ENCODE measurements at regions not wholly inside any gene's neighbourhood (a gene's known extent, or its start where the extent isn't known, plus 50 kb on each side); places are given as distances from the start of the nearest gene placed in this dataset.

DNA sequence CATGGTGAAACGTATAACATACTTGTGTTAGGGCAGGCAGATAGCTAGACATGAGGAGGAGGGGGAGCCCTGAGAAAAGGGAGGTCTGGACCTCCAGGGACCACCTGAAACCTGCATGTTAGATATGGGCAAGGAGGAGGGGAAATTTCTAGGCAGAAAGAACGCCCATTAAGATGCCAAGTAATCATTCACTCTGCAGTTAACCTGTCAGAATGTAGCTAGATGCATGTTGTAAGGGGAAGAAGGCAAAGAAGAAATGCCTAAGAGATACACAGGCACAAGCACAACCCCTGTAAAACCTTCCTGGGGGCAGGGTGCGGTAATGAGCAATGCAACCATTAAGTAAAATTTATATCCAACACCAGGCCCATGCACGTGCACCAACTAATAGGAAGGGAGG lies 1055.3 kb upstream of the SPRY2 start:
- TF ChIP-seq, protein P1, sequence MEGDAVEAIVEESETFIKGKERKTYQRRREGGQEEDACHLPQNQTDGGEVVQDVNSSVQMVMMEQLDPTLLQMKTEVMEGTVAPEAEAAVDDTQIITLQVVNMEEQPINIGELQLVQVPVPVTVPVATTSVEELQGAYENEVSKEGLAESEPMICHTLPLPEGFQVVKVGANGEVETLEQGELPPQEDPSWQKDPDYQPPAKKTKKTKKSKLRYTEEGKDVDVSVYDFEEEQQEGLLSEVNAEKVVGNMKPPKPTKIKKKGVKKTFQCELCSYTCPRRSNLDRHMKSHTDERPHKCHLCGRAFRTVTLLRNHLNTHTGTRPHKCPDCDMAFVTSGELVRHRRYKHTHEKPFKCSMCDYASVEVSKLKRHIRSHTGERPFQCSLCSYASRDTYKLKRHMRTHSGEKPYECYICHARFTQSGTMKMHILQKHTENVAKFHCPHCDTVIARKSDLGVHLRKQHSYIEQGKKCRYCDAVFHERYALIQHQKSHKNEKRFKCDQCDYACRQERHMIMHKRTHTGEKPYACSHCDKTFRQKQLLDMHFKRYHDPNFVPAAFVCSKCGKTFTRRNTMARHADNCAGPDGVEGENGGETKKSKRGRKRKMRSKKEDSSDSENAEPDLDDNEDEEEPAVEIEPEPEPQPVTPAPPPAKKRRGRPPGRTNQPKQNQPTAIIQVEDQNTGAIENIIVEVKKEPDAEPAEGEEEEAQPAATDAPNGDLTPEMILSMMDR (IDR thresholded peaks at IDR 0.05; ENCODE audit: extremely low read depth, insufficient read depth, missing control alignments): no peak
- DNase-seq (ENCODE audit: low spot score): no peak
- in situ Hi-C loops (cut with MboI; ENCODE audit: low pct_unique_long_range_greater_than_20kb, low sequenced_read_pairs, unreplicated experiment): no loop called here

DNA sequence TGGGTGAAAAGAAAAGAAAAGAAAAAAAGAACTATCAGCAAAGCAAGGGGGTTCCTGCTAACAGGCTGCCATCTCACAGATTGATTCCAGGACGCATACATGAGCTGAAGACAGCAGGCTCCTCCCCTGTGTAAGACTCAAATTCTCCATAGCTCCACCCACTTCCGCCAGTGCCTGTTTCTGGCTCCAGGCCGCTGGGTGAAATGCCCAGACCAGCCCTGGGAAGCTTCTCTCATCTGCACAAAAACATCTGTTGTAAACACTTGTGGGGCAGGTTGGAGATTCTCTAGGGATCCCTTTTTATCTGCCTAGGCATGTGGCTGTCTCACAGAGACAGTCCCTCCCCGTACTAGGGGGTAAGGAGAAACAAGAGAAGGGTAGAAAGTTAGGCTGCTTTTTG lies 1054.4 kb upstream of the SPRY2 start:
- no peak for DNase-seq (ENCODE audit: low spot score)
- in situ Hi-C loops (cut with MboI; ENCODE audit: low pct_unique_long_range_greater_than_20kb, low sequenced_read_pairs, unreplicated experiment): no loop called here
- TF ChIP-seq, protein P1 (IDR thresholded peaks at IDR 0.05; ENCODE audit: extremely low read depth, insufficient read depth, missing control alignments): no peak

DNA sequence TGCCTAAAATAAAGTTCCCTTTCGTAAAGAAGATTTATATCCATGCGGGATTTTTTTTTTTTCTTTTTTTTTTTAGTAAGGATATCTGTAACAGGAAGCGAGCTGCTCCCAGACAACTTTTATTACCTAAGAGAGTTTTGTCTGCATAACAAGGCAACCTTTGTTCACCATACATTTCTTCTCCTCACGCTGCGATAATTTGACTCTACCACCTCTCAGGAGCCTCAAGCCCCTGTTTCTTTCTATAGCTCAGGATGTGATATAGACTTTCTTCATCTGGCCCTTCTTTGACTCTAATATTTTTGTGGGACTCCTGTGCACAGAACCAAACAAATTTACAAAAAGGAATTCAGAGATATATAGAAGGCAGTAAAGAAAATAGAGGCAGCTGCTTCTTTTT lies 1053.7 kb upstream of the SPRY2 start:
- DNase-seq (ENCODE audit: low spot score): no peak
- in situ Hi-C loops (cut with MboI; ENCODE audit: low pct_unique_long_range_greater_than_20kb, low sequenced_read_pairs, unreplicated experiment): no loop called here
- TF ChIP-seq, protein P1 (IDR thresholded peaks at IDR 0.05; ENCODE audit: extremely low read depth, insufficient read depth, missing control alignments): no peak

DNA sequence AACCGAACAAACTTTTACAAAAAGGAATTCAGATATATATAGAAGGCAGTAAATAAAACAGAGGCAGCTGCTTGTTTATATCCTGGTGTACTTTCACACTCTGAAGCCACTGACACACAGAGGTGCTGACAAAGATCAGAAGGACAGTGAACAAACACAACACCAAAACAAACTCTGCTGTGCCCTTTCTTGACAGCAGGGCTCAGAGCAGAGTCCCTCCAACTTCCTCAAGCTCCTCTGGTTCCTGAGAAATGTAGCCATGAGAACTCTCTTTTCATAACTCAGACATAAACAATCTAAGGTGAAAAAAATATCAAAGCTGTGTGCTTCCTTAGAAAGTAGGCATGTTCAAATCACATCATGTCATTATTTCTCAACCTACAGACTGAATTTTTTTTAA lies 1052.8 kb upstream of the SPRY2 start:
- TF ChIP-seq, protein P1 (IDR thresholded peaks at IDR 0.05; ENCODE audit: extremely low read depth, insufficient read depth, missing control alignments): no peak
- no peak for DNase-seq (ENCODE audit: low spot score)
- in situ Hi-C loops (cut with MboI; ENCODE audit: low pct_unique_long_range_greater_than_20kb, low sequenced_read_pairs, unreplicated experiment): no loop called here

DNA sequence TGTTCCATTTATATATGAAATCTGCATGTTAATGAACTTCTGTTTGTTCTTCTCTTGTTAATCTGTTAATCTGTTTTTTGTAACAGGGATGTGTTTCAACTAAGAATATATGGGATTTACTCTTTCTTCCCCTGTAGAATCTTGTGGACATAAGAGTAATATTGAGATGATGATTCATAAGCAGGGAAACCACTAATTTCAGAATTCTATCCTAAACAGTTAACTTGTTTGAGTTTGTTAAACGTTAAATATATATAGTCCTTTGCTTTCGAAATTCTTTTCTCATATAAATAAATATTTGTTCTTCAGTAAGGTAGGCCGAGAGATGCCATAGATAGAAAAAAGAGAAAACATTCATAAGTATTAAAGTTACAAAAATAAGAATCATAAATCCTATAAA lies 1052.2 kb upstream of the SPRY2 start:
- DNase-seq (ENCODE audit: low spot score): no peak
- in situ Hi-C loops (cut with MboI; ENCODE audit: low pct_unique_long_range_greater_than_20kb, low sequenced_read_pairs, unreplicated experiment): no loop called here
- TF ChIP-seq, protein P1 (IDR thresholded peaks at IDR 0.05; ENCODE audit: extremely low read depth, insufficient read depth, missing control alignments): no peak

DNA sequence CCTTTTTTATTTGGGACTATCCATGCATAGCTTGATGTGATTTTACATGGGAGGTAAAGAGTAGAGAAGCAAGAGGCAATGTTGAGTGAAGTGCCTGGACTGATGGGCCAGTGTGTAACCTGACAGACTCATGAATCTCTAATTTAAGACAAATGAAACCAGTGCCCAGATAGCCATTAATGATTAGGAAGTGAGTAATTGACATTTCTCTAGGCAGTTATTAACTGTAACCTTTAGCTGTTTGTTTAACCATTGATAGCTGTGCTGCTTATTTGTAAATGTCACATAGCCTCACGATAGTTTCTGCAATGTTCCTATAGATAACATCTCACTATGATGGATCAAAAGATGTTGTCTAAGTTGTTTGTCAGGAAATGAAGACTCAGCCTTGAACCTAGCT lies 1047.5 kb upstream of the SPRY2 start:
- TF ChIP-seq, protein P1 (IDR thresholded peaks at IDR 0.05; ENCODE audit: extremely low read depth, insufficient read depth, missing control alignments): no peak
- no peak for DNase-seq (ENCODE audit: low spot score)
- in situ Hi-C loops (cut with MboI; ENCODE audit: low pct_unique_long_range_greater_than_20kb, low sequenced_read_pairs, unreplicated experiment): no loop called here

DNA sequence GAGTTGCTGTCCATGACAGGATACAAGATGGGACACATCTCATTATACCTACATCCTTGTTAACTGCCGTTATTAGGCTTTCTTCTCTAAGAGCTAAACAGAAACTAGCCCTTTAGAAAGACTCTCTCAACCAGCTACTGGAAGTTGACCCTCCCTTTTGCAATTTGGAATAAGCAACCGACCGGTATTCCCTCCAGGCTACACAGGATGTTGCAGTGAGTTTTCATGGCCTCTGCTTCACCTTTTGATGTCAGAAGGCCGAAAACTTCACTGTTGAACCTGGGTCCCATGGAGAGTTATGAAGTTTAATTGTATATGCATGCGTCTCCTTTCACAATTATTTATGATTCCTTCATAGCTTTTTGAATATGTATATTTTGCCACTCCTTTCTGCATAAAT lies 1042.5 kb upstream of the SPRY2 start:
- TF ChIP-seq, protein P1 (IDR thresholded peaks at IDR 0.05; ENCODE audit: extremely low read depth, insufficient read depth, missing control alignments): no peak
- DNase-seq (ENCODE audit: low spot score): no peak
- in situ Hi-C loops (cut with MboI; ENCODE audit: low pct_unique_long_range_greater_than_20kb, low sequenced_read_pairs, unreplicated experiment): no loop called here
